IMR-90 (cell line): ENCODE measurements at regions not wholly inside any gene's neighbourhood (a gene's known extent, or its start where the extent isn't known, plus 50 kb on each side); places are given as distances from the start of the nearest gene placed in this dataset.

Experiments used
- POLR2A ChIP-seq: IDR thresholded peaks from 2 replicates; pipeline ENCODE4 v1.6.1; 2012; ENCODE audit warnings: mild to moderate bottlenecking, low read depth, low read length
- RCOR1 ChIP-seq: IDR thresholded peaks from 2 replicates; pipeline ENCODE4 v1.6.1; 2012; ENCODE audit warnings: mild to moderate bottlenecking, low read length, improper control_type of control experiment; ENCODE audit not compliant: insufficient replicate concordance
- SMC3 ChIP-seq: fragments of 150-350 bp; IDR thresholded peaks from 2 replicates; pipeline ENCODE4 v1.6.1; 2016; ENCODE audit warnings: low read depth, mild to moderate bottlenecking, antibody characterized with exemption, low read length, moderate library complexity
- TF ChIP-seq, protein P1 (sequence below): conservative IDR thresholded peaks from 2 replicates; pipeline ENCODE4 v1.5.1; 2012; ENCODE audit warnings: mild to moderate bottlenecking, low read depth, low read length, improper control_type of control experiment

DNA sequence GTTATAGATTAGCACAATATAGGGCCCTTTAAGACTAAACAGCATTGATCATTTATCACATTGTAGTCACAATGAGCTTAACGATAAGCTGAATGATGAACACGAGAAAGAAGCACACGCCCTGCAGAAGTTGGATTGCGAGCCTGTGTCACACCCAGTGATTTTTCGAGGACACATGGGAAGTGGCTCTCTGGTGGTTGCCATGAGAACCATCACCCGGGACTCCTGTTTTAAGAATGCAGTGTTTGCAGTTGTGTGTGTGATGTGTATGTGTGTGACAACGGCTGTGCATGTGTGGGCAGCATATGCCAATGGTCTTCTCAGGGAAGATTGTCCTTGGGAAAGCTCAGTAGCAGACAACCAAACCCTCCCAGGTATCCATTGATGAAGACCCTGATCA lies 69.2 kb downstream of the PDCL3 start:
- TF ChIP-seq, protein P1, sequence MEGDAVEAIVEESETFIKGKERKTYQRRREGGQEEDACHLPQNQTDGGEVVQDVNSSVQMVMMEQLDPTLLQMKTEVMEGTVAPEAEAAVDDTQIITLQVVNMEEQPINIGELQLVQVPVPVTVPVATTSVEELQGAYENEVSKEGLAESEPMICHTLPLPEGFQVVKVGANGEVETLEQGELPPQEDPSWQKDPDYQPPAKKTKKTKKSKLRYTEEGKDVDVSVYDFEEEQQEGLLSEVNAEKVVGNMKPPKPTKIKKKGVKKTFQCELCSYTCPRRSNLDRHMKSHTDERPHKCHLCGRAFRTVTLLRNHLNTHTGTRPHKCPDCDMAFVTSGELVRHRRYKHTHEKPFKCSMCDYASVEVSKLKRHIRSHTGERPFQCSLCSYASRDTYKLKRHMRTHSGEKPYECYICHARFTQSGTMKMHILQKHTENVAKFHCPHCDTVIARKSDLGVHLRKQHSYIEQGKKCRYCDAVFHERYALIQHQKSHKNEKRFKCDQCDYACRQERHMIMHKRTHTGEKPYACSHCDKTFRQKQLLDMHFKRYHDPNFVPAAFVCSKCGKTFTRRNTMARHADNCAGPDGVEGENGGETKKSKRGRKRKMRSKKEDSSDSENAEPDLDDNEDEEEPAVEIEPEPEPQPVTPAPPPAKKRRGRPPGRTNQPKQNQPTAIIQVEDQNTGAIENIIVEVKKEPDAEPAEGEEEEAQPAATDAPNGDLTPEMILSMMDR, result no peak
- no peak for TF ChIP-seq RCOR1
- TF ChIP-seq POLR2A, result no peak
- no peak for TF ChIP-seq SMC3
